ENCODE measurements at regions not wholly inside any gene's neighbourhood (a gene's known extent, or its start where the extent isn't known, plus 50 kb on each side); places are given as distances from the start of the nearest gene placed in this dataset.

DNA sequence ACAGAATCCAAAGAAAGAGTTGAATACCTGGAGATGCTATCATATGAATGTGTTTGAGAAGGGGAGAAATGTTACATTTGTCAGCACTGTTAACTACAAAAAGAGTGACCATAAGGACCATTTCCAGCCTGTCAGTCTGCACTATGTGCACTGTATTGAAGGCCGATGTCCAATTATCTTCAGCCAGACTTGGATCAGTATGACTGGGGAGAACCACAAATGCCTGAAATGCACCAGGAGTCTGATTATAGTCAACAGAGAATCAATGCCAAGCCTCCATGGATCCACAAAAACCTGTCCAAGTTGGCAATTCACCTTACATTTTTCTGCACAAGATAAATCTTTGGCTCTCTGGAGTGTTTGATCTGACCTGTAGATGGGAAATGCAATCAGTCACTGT, 697.5 kb upstream of the SGCG start:
- WGBS, 2 donors (ENCODE audit: low coverage in 1 of 2), result 71 to 100% methylated on average over 1 of the region's 1 CpG
- no peak overlapping the region for H3K4me3 ChIP-seq
- H3K4me1 ChIP-seq, result peaks cover 0 to 4% (median 0%) of the 10 kb centered on the region in 3 donors
- no peak for ATAC-seq
- no peaks in the 10 kb centered on the region for H3K27me3 ChIP-seq
- no peaks in the 10 kb centered on the region for H3K36me3 ChIP-seq
- TF ChIP-seq POLR2AphosphoS5 (IDR thresholded peaks at IDR 0.05) (no peak), POLR2A (IDR thresholded peaks at IDR 0.05) (no peak), EP300 (IDR thresholded peaks at IDR 0.05) (no peak)
- TF ChIP-seq, protein P1, sequence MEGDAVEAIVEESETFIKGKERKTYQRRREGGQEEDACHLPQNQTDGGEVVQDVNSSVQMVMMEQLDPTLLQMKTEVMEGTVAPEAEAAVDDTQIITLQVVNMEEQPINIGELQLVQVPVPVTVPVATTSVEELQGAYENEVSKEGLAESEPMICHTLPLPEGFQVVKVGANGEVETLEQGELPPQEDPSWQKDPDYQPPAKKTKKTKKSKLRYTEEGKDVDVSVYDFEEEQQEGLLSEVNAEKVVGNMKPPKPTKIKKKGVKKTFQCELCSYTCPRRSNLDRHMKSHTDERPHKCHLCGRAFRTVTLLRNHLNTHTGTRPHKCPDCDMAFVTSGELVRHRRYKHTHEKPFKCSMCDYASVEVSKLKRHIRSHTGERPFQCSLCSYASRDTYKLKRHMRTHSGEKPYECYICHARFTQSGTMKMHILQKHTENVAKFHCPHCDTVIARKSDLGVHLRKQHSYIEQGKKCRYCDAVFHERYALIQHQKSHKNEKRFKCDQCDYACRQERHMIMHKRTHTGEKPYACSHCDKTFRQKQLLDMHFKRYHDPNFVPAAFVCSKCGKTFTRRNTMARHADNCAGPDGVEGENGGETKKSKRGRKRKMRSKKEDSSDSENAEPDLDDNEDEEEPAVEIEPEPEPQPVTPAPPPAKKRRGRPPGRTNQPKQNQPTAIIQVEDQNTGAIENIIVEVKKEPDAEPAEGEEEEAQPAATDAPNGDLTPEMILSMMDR (IDR thresholded peaks at IDR 0.05), result no peak
- no peak overlapping the region for H3K27ac ChIP-seq
- H3K9me3 ChIP-seq, result no peaks in the 10 kb centered on the region

DNA sequence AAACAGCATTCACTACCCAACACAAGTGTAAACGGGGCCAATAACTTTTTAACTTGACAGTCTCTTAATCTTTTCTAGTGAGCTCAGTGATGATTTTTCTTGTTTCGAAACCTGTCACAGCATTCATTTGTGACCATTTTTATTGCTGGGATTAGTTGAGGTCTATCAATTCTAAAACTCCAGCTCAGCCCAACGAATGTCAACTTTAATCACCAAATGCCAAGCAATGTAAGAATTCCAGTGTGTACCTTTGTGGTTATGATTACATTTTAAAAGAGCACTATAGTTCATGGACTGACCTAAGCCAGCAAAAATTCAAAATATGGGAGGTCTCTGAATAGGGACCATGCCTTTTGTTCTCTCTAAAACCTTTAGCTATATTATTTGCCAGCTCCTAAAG, 694.3 kb upstream of the SGCG start:
- 58 to 69% methylated on average over 3 of the region's 3 CpGs for WGBS, 2 donors (ENCODE audit: low coverage in 1 of 2)
- peaks cover 0 to 4% (median 0%) of the 10 kb centered on the region in 3 donors for H3K4me1 ChIP-seq
- no peaks in the 10 kb centered on the region for H3K27me3 ChIP-seq
- H3K36me3 ChIP-seq, result no peaks in the 10 kb centered on the region
- no peak overlapping the region for H3K27ac ChIP-seq
- no peak overlapping the region for H3K4me3 ChIP-seq
- TF ChIP-seq POLR2A (IDR thresholded peaks at IDR 0.05) (no peak), POLR2AphosphoS5 (IDR thresholded peaks at IDR 0.05) (no peak), EP300 (IDR thresholded peaks at IDR 0.05) (no peak)
- TF ChIP-seq, protein P1 (IDR thresholded peaks at IDR 0.05), result no peak
- H3K9me3 ChIP-seq, result peaks cover 0 to 3% (median 0%) of the 10 kb centered on the region in 3 donors
- ATAC-seq, result no peak

DNA sequence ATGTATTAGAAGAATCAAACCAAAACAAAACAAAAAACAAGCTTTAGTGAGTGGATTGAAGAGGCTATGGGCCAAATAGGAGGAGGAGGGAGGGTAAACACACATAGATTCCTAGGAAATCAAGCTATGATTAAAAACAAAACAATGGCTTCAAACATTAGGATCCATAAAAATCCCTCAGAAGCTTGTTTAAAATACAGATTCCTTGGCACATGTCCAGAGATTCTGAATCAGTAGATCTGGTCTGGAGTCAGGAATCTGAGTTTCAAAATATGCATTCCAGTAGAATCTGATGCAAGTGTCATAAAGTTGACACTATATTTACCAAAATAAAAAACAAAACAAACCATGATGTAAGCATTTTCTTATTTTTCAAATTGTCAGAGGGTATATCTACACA, 692.8 kb upstream of the SGCG start:
- no peak for ATAC-seq
- TF ChIP-seq, protein P1 (IDR thresholded peaks at IDR 0.05), result no peak
- TF ChIP-seq POLR2AphosphoS5 (IDR thresholded peaks at IDR 0.05) (no peak), EP300 (IDR thresholded peaks at IDR 0.05) (no peak), POLR2A (IDR thresholded peaks at IDR 0.05) (no peak)
- Histone ChIP-seq H3K4me3 (no peak overlapping the region), H3K4me1 (peaks cover 0 to 4% (median 0%) of the 10 kb centered on the region in 3 donors), H3K27ac (no peak overlapping the region), H3K9me3 (peaks cover 0 to 3% (median 0%) of the 10 kb centered on the region in 3 donors), H3K36me3 (no peaks in the 10 kb centered on the region), H3K27me3 (no peaks in the 10 kb centered on the region)

DNA sequence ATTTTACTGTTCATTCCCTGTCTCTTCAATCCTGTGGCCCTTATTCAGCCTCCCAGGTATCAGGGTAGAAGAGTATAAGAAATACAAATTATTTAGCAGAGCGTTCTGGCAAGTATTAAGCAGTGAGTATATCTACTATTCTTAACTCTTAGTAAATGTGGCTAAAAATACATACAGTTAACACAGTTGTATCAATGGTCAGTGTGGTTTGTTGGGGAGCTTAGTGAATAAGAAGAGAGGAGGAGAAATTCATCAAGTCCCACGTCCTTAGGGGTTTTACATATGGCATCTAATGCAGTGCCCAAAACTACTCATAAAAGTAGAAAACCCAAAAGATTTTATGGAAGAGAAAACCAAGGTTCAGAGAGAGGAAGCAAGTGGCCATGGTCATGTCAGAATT, 691.0 kb upstream of the SGCG start:
- ATAC-seq, result no peak
- Histone ChIP-seq H3K4me1 (peaks cover 0 to 4% (median 0%) of the 10 kb centered on the region in 3 donors), H3K9me3 (peaks cover 0 to 12% (median 0%) of the 10 kb centered on the region in 3 donors), H3K27ac (no peak overlapping the region), H3K27me3 (no peaks in the 10 kb centered on the region), H3K36me3 (no peaks in the 10 kb centered on the region), H3K4me3 (no peak overlapping the region)
- WGBS, 2 donors (ENCODE audit: low coverage in 1 of 2), result 33 to 48% methylated on average over 1 to 2 of the region's 2 CpGs
- no peak for TF ChIP-seq POLR2AphosphoS5 (IDR thresholded peaks at IDR 0.05)
- TF ChIP-seq POLR2A (IDR thresholded peaks at IDR 0.05), result no peak
- TF ChIP-seq, protein P1 (IDR thresholded peaks at IDR 0.05), result no peak
- no peak for TF ChIP-seq EP300 (IDR thresholded peaks at IDR 0.05)

DNA sequence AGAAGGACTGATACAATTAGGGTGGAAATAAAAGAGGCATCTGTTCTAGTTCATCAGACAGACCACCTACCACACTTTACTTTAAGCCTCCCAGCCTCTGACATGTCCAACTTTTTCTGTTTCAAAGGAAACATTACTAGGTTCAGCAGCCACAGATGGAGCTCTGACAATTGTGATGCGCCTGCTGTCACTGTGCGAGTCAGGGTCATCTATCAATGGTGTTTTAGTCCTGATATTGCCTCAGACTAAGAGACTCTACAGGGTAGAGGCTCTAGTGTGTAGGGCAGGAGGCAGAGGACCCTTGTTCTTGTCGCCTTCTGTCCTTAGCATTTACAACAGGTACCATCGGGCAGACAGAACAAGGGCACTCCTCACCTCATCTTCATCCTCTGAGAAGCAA, 685.0 kb upstream of the SGCG start:
- TF ChIP-seq, protein P1 (IDR thresholded peaks at IDR 0.05), result no peak
- no peak for TF ChIP-seq EP300 (IDR thresholded peaks at IDR 0.05)
- TF ChIP-seq POLR2AphosphoS5 (IDR thresholded peaks at IDR 0.05), result no peak
- TF ChIP-seq POLR2A (IDR thresholded peaks at IDR 0.05), result no peak
- 96 to 100% methylated on average over 2 of the region's 4 CpGs for WGBS, 2 donors (ENCODE audit: low coverage in 1 of 2)
- Histone ChIP-seq H3K4me1 (no peaks in the 10 kb centered on the region), H3K27ac (no peak overlapping the region), H3K4me3 (no peak overlapping the region), H3K9me3 (peaks cover 0 to 9% (median 0%) of the 10 kb centered on the region in 3 donors), H3K27me3 (no peaks in the 10 kb centered on the region), H3K36me3 (no peaks in the 10 kb centered on the region)
- ATAC-seq, result no peak

Measured in gastroesophageal sphincter (tissue), 4 donors.